ENCODE measurements at regions not wholly inside any gene's neighbourhood (a gene's known extent, or its start where the extent isn't known, plus 50 kb on each side); places are given as distances from the start of the nearest gene placed in this dataset.

GRCh38 chr19:30155381-30156200 is 213.6 kb downstream of the URI1 start:
- intact Hi-C loops (cut with DNase I) = no loop called here
- H3K4me3 ChIP-seq = no peak overlapping the region
- H3K36me3 ChIP-seq = no peaks in the 10 kb centered on the region
- H3K27ac ChIP-seq = no peak overlapping the region
- peaks cover 3% of the 10 kb centered on the region for H3K27me3 ChIP-seq (ENCODE audit: low read depth)
- no peaks in the 10 kb centered on the region for H3K4me1 ChIP-seq
- ATAC-seq (no peak), DNase-seq (no peak)
- TF ChIP-seq CTCF (IDR thresholded peaks at IDR 0.05) = no peak
- no peaks in the 10 kb centered on the region for H3K9me3 ChIP-seq

GRCh38 chr19:30156646-30157045 is 214.6 kb downstream of the URI1 start:
- no peak overlapping the region for H3K4me3 ChIP-seq
- no peaks in the 10 kb centered on the region for H3K36me3 ChIP-seq
- TF ChIP-seq CTCF (IDR thresholded peaks at IDR 0.05) = no peak
- no peak overlapping the region for H3K27ac ChIP-seq
- intact Hi-C loops (cut with DNase I) = no loop called here
- DNase-seq = no peak
- peaks cover 3% of the 10 kb centered on the region for H3K27me3 ChIP-seq (ENCODE audit: low read depth)
- no peaks in the 10 kb centered on the region for H3K9me3 ChIP-seq
- H3K4me1 ChIP-seq = no peaks in the 10 kb centered on the region
- ATAC-seq = no peak

DNA sequence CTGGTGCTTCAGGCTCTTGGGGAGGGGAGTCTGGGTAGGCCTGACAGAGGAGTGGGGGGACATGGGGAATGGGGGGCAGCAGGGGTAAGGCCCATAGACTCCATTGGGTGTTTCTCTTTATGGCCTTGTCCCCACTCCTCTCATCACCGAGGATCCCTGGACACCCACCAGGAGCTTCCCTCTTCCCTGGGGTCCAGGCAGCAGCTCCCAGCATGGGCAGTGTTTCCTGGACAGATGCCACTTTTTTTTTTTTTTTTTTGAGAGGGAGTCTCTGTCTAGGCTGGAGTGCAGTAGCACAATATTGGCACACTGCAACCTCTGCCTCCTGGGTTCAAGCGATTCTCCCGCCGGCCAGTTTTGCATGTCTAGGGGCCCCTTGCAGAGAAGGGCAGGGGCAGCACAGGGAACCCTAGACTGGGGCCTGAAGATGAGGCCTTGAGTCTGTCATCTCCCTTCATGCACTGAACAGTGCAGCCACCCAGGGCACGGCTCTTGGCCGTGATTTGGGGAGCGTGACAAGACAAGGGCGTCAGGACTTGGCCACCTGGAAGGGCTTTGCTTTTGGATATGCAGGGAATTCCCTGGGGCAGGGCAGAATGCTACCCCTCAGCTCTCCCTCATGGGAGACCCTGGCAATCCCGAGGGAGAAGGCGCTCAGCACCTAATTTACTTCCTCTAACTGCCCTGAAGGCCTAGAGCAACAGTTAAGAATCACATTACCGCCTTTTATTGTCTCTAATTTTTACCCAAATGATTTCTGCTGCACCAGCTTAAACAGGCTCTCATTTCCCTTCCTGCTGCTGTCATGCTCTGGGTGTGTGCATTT is 213.9 kb upstream of the ZNF536 start:
- Histone ChIP-seq H3K27ac (no peak overlapping the region), H3K36me3 (no peaks in the 10 kb centered on the region), H3K4me3 (no peak overlapping the region), H3K4me1 (no peaks in the 10 kb centered on the region), H3K9me3 (no peaks in the 10 kb centered on the region), H3K27me3 (ENCODE audit: low read depth) (peaks cover 3% of the 10 kb centered on the region)
- DNase-seq (no peak), ATAC-seq (no peak)
- intact Hi-C loops (cut with DNase I) = no loop called here
- TF ChIP-seq CTCF (IDR thresholded peaks at IDR 0.05) = no peak

DNA sequence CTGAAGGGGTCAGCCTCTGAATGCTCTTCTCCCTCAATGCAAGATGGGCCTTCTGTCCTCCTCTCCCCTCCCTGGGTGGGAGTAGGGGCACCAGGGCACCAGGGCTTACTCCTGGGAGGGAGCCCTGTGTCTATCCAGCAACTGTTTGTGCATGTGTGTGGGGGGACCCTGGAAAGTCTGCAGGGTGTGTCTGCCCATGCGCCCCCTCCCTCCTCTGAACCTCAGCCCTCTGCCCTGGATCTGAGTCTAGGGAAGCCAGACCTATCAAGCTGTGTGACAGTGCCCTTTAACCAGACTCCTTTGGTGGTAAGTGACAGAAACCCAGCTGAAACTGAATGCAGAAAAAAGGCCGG is 213.3 kb upstream of the ZNF536 start:
- H3K4me1 ChIP-seq = no peaks in the 10 kb centered on the region
- H3K27ac ChIP-seq = no peak overlapping the region
- H3K27me3 ChIP-seq (ENCODE audit: low read depth) = no peaks in the 10 kb centered on the region
- no peak for ATAC-seq
- H3K36me3 ChIP-seq = no peaks in the 10 kb centered on the region
- no peak for TF ChIP-seq CTCF (IDR thresholded peaks at IDR 0.05)
- no peak for DNase-seq
- intact Hi-C loops (cut with DNase I) = no loop called here
- H3K4me3 ChIP-seq = no peak overlapping the region
- no peaks in the 10 kb centered on the region for H3K9me3 ChIP-seq

GRCh38 chr19:30159636-30160035 is 212.5 kb upstream of the ZNF536 start:
- no peak for TF ChIP-seq CTCF (IDR thresholded peaks at IDR 0.05)
- no peak overlapping the region for H3K27ac ChIP-seq
- H3K4me1 ChIP-seq = no peaks in the 10 kb centered on the region
- no peaks in the 10 kb centered on the region for H3K9me3 ChIP-seq
- no peak overlapping the region for H3K4me3 ChIP-seq
- no peaks in the 10 kb centered on the region for H3K36me3 ChIP-seq
- ATAC-seq (no peak), DNase-seq (no peak)
- no peaks in the 10 kb centered on the region for H3K27me3 ChIP-seq (ENCODE audit: low read depth)
- intact Hi-C loops (cut with DNase I) = no loop called here

Measured in lower lobe of right lung (tissue), 2 donors.